Mesenteric fat pad (tissue), 1 donor: ENCODE measurements at regions not wholly inside any gene's neighbourhood (a gene's known extent, or its start where the extent isn't known, plus 50 kb on each side); places are given as distances from the start of the nearest gene placed in this dataset.

Experiments used
- DNase-seq: peaks from one replicate; pipeline ENCODE4 v3.0.0-alpha.2; 2020; ENCODE audit warnings: low spot score
- donor health status: DM: yes; HTN: yes; CAD: no.

GRCh38 chr1:184919892-184920291 lies 54.4 kb downstream of the NIBAN1 start:
- no peak for DNase-seq

- DNase-seq = no peak
These were observed 58.7 kb downstream of the NIBAN1 start for GRCh38 chr1:184915463-184916090.

- no peak for DNase-seq
These were observed 60.2 kb downstream of the NIBAN1 start for GRCh38 chr1:184914149-184914548.

- DNase-seq = no peak
These were observed 61.9 kb downstream of the NIBAN1 start for GRCh38 chr1:184912392-184912791.

GRCh38 chr1:184911830-184912229 lies 62.5 kb downstream of the NIBAN1 start:
- no peak for DNase-seq

- no peak for DNase-seq
These were observed 63.1 kb downstream of the NIBAN1 start for GRCh38 chr1:184911103-184911745.

GRCh38 chr1:184910691-184911091 lies 63.6 kb downstream of the NIBAN1 start:
- no peak for DNase-seq

- DNase-seq = no peak
These were observed 64.3 kb downstream of the NIBAN1 start for GRCh38 chr1:184910005-184910404.

- no peak for DNase-seq
These were observed 65.3 kb downstream of the NIBAN1 start for GRCh38 chr1:184909019-184909418.

- no peak for DNase-seq
These were observed 65.8 kb downstream of the NIBAN1 start for GRCh38 chr1:184908506-184908905.

- DNase-seq = no peak
These were observed 66.8 kb downstream of the NIBAN1 start for GRCh38 chr1:184907500-184907899.

GRCh38 chr1:184906761-184907160 lies 67.5 kb downstream of the NIBAN1 start:
- DNase-seq = no peak

- no peak for DNase-seq
These were observed 68.5 kb downstream of the NIBAN1 start for GRCh38 chr1:184905601-184906322.

GRCh38 chr1:184903111-184903692 lies 71.1 kb downstream of the NIBAN1 start:
- no peak for DNase-seq

GRCh38 chr1:184900507-184900906 lies 73.8 kb downstream of the NIBAN1 start:
- DNase-seq = no peak

GRCh38 chr1:184896000-184896399 lies 78.3 kb downstream of the NIBAN1 start:
- DNase-seq = no peak

- no peak for DNase-seq
These were observed 79.2 kb downstream of the NIBAN1 start for GRCh38 chr1:184895086-184895485.

GRCh38 chr1:184893695-184894094 lies 80.6 kb downstream of the NIBAN1 start:
- no peak for DNase-seq

- DNase-seq = no peak
These were observed 82.2 kb downstream of the NIBAN1 start for GRCh38 chr1:184892116-184892515.

GRCh38 chr1:184891440-184891839 lies 82.9 kb downstream of the NIBAN1 start:
- DNase-seq = no peak

- no peak for DNase-seq
These were observed 83.8 kb downstream of the NIBAN1 start for GRCh38 chr1:184890539-184890973.

GRCh38 chr1:184889902-184890301 lies 84.4 kb downstream of the NIBAN1 start:
- DNase-seq = no peak
